RWPE2 (cell line): ENCODE measurements at regions not wholly inside any gene's neighbourhood (a gene's known extent, or its start where the extent isn't known, plus 50 kb on each side); places are given as distances from the start of the nearest gene placed in this dataset.

Source experiments
- ATAC-seq: fragments of 200-7000 bp; cut with Tn5 transposase; 3 replicates; pipeline ENCODE4 v1.9.1; 2021; ENCODE audit warnings: low read depth
- DNase-seq: peaks from one replicate; pipeline ENCODE4 v3.0.0-alpha.2; 2020; ENCODE audit warnings: low spot score
- H3K27ac ChIP-seq: fragments of 450-650 bp; 2 replicates; pipeline ENCODE4 v1.5.1; 2017; ENCODE audit warnings: mild to moderate bottlenecking; ENCODE audit not compliant: poor library complexity, severe bottlenecking
- H3K27me3 ChIP-seq: fragments of 250-450 bp; sonication (Bioruptor Pico); 2 replicates; pipeline ENCODE4 v1.5.1; 2021; ENCODE audit warnings: mild to moderate bottlenecking, moderate library complexity; ENCODE audit not compliant: insufficient read depth, poor library complexity, severe bottlenecking
- H3K36me3 ChIP-seq: fragments of 250-450 bp; sonication (Bioruptor Pico); 2 replicates; pipeline ENCODE4 v1.5.1; 2020; ENCODE audit warnings: low read depth, mild to moderate bottlenecking, moderate library complexity
- H3K4me1 ChIP-seq: fragments of 250-450 bp; sonication (Bioruptor Pico); 2 replicates; pipeline ENCODE4 v1.5.1; 2021; ENCODE audit warnings: mild to moderate bottlenecking, moderate library complexity; ENCODE audit not compliant: insufficient read depth, poor library complexity, severe bottlenecking
- H3K4me3 ChIP-seq: fragments of 250-450 bp; sonication (Bioruptor Pico); 2 replicates; pipeline ENCODE4 v1.5.1; 2021; ENCODE audit warnings: mild to moderate bottlenecking, moderate library complexity; ENCODE audit not compliant: severe bottlenecking
- H3K9me3 ChIP-seq: fragments of 250-450 bp; sonication (Bioruptor Pico); 2 replicates; pipeline ENCODE4 v1.5.1; 2021; ENCODE audit warnings: mild to moderate bottlenecking, moderate library complexity; ENCODE audit not compliant: severe bottlenecking
- CTCF ChIP-seq: fragments of 450-650 bp; IDR thresholded peaks from one replicate; pipeline ENCODE4 v1.5.1; 2017; ENCODE audit warnings: mild to moderate bottlenecking, moderate library complexity; ENCODE audit not compliant: poor library complexity, severe bottlenecking

- H3K27ac ChIP-seq = no peak overlapping the region
- DNase-seq (no peak), ATAC-seq (no peak)
- no peaks in the 10 kb centered on the region for H3K4me1 ChIP-seq
- no peaks in the 10 kb centered on the region for H3K36me3 ChIP-seq
- H3K27me3 ChIP-seq = no peaks in the 10 kb centered on the region
- no peak for TF ChIP-seq CTCF
- no peak overlapping the region for H3K4me3 ChIP-seq
- no peaks in the 10 kb centered on the region for H3K9me3 ChIP-seq
Observed at GRCh38 chr12:13609894-13610679, 371.3 kb downstream of the GRIN2B start.

GRCh38 chr12:13606290-13606689 lies 375.1 kb downstream of the GRIN2B start:
- no peak overlapping the region for H3K27ac ChIP-seq
- ATAC-seq (no peak), DNase-seq (no peak)
- no peak for TF ChIP-seq CTCF
- no peak overlapping the region for H3K4me3 ChIP-seq
- no peaks in the 10 kb centered on the region for H3K27me3 ChIP-seq
- no peaks in the 10 kb centered on the region for H3K9me3 ChIP-seq
- no peaks in the 10 kb centered on the region for H3K4me1 ChIP-seq
- no peaks in the 10 kb centered on the region for H3K36me3 ChIP-seq

GRCh38 chr12:13603953-13604352 lies 377.4 kb downstream of the GRIN2B start:
- no peak for TF ChIP-seq CTCF
- no peaks in the 10 kb centered on the region for H3K27me3 ChIP-seq
- H3K4me1 ChIP-seq = no peaks in the 10 kb centered on the region
- H3K36me3 ChIP-seq = no peaks in the 10 kb centered on the region
- H3K4me3 ChIP-seq = no peak overlapping the region
- no peak for DNase-seq
- H3K27ac ChIP-seq = no peak overlapping the region
- H3K9me3 ChIP-seq = no peaks in the 10 kb centered on the region
- no peak for ATAC-seq

GRCh38 chr12:13602172-13602571 lies 379.2 kb downstream of the GRIN2B start:
- Histone ChIP-seq H3K27ac (no peak overlapping the region), H3K36me3 (no peaks in the 10 kb centered on the region), H3K9me3 (no peaks in the 10 kb centered on the region), H3K4me1 (no peaks in the 10 kb centered on the region), H3K4me3 (no peak overlapping the region), H3K27me3 (no peaks in the 10 kb centered on the region)
- no peak for TF ChIP-seq CTCF
- DNase-seq = no peak
- no peak for ATAC-seq

- no peaks in the 10 kb centered on the region for H3K36me3 ChIP-seq
- no peak overlapping the region for H3K27ac ChIP-seq
- no peaks in the 10 kb centered on the region for H3K27me3 ChIP-seq
- no peak overlapping the region for H3K4me3 ChIP-seq
- H3K4me1 ChIP-seq = no peaks in the 10 kb centered on the region
- TF ChIP-seq CTCF = no peak
- H3K9me3 ChIP-seq = no peaks in the 10 kb centered on the region
- DNase-seq (no peak), ATAC-seq (no peak)
Observed at GRCh38 chr12:13599176-13599575, 382.2 kb downstream of the GRIN2B start.
